Stimulated activated CD8-positive, alpha-beta memory T cell treated with anti-CD3 and anti-CD28 coated beads, Interleukin-4, amount 100 ng/mL, for 24 hours (primary cell): ENCODE measurements at regions not wholly inside any gene's neighbourhood (a gene's known extent, or its start where the extent isn't known, plus 50 kb on each side); places are given as distances from the start of the nearest gene placed in this dataset.
"Not testable (repeated sequence)": the region's sequence is repeated elsewhere in the genome, so short reads cannot be mapped to it uniquely, and the experiment has no call there.

ENCODE experiments used
- DNase-seq: peaks from one replicate; pipeline ENCODE4 v3.0.0-alpha.2; 2020; ENCODE audit warnings: low read depth

DNA sequence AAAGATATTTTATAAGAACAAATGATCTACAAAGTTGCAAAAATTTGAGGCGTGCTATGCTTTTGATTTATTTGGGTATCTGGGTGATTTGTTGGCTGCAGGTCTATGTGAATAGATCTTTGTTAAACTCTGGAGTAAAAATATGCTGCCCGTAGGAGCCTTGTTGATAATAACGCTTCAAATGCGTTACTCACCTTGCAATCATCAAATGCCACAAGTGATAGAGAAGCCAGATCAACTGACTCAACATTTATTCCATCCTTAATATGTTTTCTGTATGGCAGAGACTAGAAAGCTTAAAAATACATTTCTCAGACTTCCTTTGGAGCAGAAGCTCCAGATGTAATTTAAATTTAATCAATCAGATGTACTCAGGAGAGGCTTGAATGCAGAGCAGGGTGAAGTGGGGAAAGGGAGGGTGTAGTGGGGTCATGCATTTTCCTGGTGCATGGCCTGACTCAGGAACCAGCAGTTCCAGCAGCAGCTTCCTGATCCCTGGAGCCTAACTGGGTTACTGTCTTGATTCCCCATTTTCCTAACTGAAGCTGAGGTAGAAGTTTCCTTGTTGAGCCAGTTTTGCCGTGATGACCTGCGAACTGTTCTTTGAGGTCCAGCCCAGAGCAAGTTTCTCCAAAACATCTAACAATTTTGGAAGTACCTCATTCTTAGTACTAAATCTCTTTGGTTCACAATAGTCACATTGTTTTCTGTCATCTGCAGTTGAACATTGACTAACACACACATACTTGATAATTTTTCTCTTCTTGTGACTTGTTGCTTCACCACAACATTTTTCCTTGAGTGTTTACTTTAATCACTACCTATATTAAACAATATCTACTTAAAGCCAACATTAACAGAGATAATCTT lies 284.7 kb upstream of the CWC22 start:
- DNase-seq = no peak

GRCh38 chr2:180291060-180291459 lies 284.0 kb upstream of the CWC22 start:
- DNase-seq = no peak

- no peak for DNase-seq
Observed at GRCh38 chr2:180289627-180290026, 282.5 kb upstream of the CWC22 start.

- no peak for DNase-seq
Observed at GRCh38 chr2:180279581-180279980, 272.5 kb upstream of the CWC22 start.

DNA sequence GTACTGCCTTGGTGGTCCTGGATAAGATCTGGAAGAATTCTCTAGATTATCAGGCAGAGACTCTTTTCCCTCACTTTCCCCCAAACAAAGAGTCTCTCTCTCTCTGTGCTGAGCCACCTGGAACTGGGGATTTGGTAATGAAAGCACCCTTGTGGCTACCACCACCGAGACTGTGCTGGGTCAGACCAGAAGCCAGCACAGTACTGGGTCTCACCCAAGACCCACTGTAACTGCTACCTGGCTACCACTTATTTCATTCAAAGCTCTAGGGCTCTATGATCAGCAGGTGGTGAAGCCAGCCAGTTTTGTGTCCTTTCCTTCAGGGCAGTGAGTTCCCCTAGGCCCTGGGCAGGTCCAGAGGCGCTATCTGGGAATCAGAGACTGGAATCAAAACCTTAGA lies 269.6 kb upstream of the CWC22 start:
- DNase-seq = no peak

- DNase-seq = no peak
Observed at GRCh38 chr2:180268006-180268405, 260.9 kb upstream of the CWC22 start.

- DNase-seq = no peak
Observed at GRCh38 chr2:180261976-180262375, 254.9 kb upstream of the CWC22 start.

- no peak for DNase-seq
Observed at GRCh38 chr2:180258579-180258978, 251.5 kb upstream of the CWC22 start.

GRCh38 chr2:180258041-180258537 lies 251.0 kb upstream of the CWC22 start:
- no peak for DNase-seq

DNA sequence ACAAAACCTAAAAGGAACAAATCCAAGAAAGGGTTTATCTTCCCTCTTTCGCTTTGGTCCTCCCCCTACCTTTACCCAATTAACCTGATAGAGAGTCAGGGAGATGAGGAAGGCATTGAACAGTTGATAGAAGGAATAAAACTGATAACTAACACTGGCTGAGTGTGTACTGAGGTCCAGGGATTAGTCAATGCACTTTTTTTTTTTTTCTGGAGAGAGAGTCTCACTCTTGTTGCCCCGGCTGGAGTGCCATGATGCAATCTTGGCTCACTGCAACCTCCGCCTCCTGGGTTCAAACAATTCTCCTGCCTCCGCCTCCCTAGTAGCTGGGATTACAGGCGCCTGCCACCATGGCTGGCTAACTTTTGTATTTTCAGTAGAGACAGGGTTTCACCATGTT lies 250.2 kb upstream of the CWC22 start:
- DNase-seq = no peak

DNA sequence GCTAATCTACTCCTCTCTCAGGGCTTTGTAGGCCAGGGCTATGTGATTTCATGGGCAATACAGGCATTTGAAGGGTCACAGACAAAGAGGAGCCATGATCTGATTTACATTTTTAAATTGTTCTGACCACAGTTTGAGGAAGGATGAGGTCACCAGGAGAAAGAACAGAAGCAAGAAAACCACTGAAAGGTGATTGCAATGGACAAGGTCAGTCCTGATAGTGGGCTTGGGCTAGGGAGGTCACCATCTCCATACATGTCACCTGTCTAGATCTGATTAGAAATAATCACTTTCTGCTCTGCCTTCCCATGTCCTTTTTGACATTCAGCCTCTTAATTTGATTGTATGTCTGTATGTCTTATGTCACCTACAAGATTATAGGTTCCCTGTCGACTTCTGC lies 248.9 kb upstream of the CWC22 start:
- no peak for DNase-seq

DNA sequence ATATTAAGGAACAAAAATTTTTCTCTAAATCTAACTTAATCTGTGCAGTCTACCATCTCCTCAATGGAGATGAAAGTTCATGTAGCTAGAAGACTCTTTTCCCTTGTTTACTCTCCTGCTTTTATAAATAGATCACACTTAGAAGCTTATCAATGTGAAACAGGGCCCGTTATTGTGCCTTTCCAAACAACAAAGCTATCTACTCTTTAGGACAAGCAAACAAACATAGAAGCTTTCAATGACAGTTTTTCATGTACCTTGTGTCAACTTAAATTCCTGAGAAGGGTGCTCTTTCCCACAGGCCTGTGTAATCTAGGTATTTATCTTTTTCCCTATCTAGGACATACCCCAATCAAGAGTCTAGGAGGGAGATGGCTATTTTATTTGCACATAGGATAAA lies 247.8 kb upstream of the CWC22 start:
- DNase-seq = no peak

- DNase-seq = no peak
Observed at GRCh38 chr2:180247658-180248057, 240.6 kb upstream of the CWC22 start.

- no peak for DNase-seq
Observed at GRCh38 chr2:180246268-180246667, 239.2 kb upstream of the CWC22 start.

GRCh38 chr2:180240774-180241173 lies 233.7 kb upstream of the CWC22 start:
- DNase-seq = no peak

DNA sequence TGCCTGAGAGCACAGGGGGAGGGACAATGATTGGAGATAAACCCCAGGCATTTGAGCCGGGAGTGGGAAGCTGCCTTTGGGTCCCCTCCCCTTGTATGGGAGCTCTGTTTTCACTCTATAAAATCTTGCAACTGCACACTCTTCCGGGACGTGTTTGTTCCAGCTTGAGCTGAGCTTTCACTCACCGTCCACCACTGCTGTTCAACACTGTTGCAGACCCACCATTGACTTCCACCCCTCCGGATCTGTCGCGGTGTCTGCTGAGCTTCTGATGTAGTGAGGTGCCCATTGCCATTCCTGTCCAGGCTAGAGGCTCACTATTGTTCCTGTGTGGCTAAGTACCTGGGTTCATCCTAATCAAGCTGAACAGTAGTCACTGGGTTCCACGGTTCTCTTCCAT lies 231.6 kb upstream of the CWC22 start:
- DNase-seq = no peak

GRCh38 chr2:180236061-180236460 lies 229.0 kb upstream of the CWC22 start:
- not testable (repeated sequence) for DNase-seq

DNA sequence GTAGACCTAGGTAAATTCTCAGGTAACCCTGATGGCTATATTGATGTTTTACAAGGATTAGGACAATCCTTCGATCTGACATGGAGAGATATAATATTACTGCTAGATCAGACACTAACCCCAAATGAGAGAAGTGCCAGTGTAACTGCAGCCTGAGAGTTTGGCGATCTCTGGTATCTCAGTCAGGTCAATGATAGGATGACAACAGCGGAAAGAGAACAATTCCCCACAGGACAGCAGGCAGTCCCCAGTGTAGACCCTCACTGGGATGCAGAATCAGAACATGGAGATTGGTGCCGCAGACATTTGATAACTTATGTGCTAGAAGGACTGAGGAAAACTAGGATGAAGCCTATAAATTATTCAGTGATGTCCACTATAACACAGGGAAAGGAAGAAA lies 228.4 kb upstream of the CWC22 start:
- DNase-seq = not testable (repeated sequence)

DNA sequence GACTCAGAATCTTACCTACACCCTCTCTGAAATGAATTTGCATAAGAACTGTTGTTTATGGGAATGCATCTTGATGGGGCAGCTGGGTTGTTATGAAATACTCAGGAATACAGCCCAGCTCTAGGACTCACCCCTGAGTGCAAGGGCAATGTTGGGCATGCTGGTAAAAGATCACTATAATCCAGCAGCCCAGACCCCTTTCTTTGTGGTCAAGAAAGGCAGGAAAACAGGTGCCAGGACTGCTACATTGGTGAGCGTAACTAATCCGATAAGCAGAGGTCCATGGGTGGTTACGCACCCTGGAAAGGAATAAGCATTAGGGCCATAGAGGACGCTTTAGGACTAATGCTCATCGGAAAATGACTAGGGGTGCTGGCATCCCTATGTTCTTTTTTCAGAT lies 227.9 kb upstream of the CWC22 start:
- not testable (repeated sequence) for DNase-seq

GRCh38 chr2:180231015-180231414 lies 223.9 kb upstream of the CWC22 start:
- DNase-seq = no peak

- DNase-seq = no peak
Observed at GRCh38 chr2:180227461-180227860, 220.4 kb upstream of the CWC22 start.

- no peak for DNase-seq
Observed at GRCh38 chr2:180225118-180225517, 218.0 kb upstream of the CWC22 start.

DNA sequence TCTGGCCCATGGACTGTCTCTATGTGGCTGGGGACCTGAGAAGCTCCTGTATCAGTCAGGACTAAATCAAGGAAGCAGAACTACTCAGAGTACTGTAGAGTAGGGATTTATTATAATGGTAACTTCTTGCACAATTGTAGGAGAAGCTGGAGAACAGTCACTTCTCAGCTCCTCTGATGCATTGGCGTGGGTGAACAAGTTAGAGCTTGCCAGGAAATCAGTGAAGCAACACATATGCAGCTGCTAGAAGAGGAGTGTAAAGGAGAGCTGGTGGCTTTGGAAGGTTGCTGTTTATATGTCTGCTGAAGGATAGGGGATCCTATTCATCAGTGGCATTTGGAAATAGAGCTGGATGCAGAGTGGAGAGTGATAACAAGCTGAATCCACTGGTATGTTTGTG lies 215.5 kb upstream of the CWC22 start:
- no peak for DNase-seq

DNA sequence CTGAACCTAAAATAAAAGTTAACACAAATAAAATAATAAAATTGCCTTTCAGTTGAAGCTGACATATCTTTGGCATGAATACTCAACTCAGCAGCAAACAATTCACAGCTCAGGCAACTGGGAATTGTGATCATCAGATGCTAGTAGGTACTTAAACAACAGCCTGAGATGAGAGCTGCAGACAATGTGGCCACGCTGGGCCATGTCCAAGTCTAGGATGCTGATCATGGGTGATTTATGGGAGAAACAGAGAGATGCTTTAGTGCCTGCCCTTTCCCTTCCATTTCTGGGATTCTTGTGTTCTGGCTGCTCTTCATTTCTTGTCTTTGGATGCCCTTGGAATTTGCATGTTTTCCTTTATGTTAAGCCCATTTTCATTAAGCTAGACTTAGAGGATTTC lies 212.4 kb upstream of the CWC22 start:
- DNase-seq = no peak
